Loucy (cell line): ENCODE measurements at regions not wholly inside any gene's neighbourhood (a gene's known extent, or its start where the extent isn't known, plus 50 kb on each side); places are given as distances from the start of the nearest gene placed in this dataset.

Experiments
- H2AFZ ChIP-seq: fragments of 200-600 bp; sonication (generic); 2 replicates; pipeline ENCODE4 v1.6.0; 2016; ENCODE audit warnings: antibody characterized with exemption, mild to moderate bottlenecking, low read length, moderate library complexity
- H3F3A ChIP-seq: fragments of 200-600 bp; 2 replicates; pipeline ENCODE4 v1.6.0; 2016; ENCODE audit warnings: antibody characterized with exemption, low read depth, mild to moderate bottlenecking
- H3K27me3 ChIP-seq: fragments of 200-600 bp; sonication (generic); 2 replicates; pipeline ENCODE4 v1.6.1; 2014; ENCODE audit warnings: low read length, mild to moderate bottlenecking; ENCODE audit not compliant: insufficient read depth, poor library complexity, severe bottlenecking
- H3K36me3 ChIP-seq: fragments of 200-600 bp; sonication (generic); 2 replicates; pipeline ENCODE4 v1.6.1; 2016; ENCODE audit warnings: low read length; ENCODE audit not compliant: insufficient read depth
- H3K4me1 ChIP-seq: fragments of 200-600 bp; sonication (generic); 2 replicates; pipeline ENCODE4 v1.5.1; 2014; ENCODE audit warnings: low read length, mild to moderate bottlenecking; ENCODE audit not compliant: insufficient read depth, poor library complexity, severe bottlenecking
- H3K4me2 ChIP-seq: fragments of 200-600 bp; sonication (generic); 2 replicates; pipeline ENCODE4 v1.6.0; 2014; ENCODE audit warnings: antibody characterized with exemption, low read length, low read depth, mild to moderate bottlenecking; ENCODE audit not compliant: poor library complexity, severe bottlenecking
- H3K4me3 ChIP-seq: fragments of 200-600 bp; sonication (generic); 2 replicates; pipeline ENCODE4 v1.5.1; 2014; ENCODE audit warnings: low read length, mild to moderate bottlenecking, mixed read lengths; ENCODE audit not compliant: poor library complexity, severe bottlenecking
- H3K79me2 ChIP-seq: fragments of 200-600 bp; sonication (generic); 2 replicates; pipeline ENCODE4 v1.6.1; 2014; ENCODE audit warnings: low read length; ENCODE audit not compliant: insufficient read depth
- H3K9ac ChIP-seq: fragments of 200-600 bp; sonication (generic); 2 replicates; pipeline ENCODE4 v1.6.0; 2014; ENCODE audit warnings: mild to moderate bottlenecking, low read depth, low read length, moderate library complexity; ENCODE audit not compliant: poor library complexity, severe bottlenecking
- H3K9me2 ChIP-seq: fragments of 200-600 bp; sonication (generic); replicated peaks from 2 replicates; pipeline ENCODE4 v1.6.1; 2016; ENCODE audit warnings: low read depth, low read length, mixed read lengths
- H3K9me3 ChIP-seq: fragments of 200-600 bp; sonication (generic); 2 replicates; pipeline ENCODE4 v1.6.1; 2014; ENCODE audit warnings: mild to moderate bottlenecking, antibody characterized with exemption, low read length, low read depth; ENCODE audit not compliant: insufficient read depth
- H4K20me1 ChIP-seq: fragments of 200-600 bp; sonication (generic); 2 replicates; pipeline ENCODE4 v1.6.0; 2014; ENCODE audit warnings: antibody characterized with exemption, low read length, mild to moderate bottlenecking; ENCODE audit not compliant: insufficient read depth, poor library complexity, severe bottlenecking
- CTCF ChIP-seq: fragments of 200-600 bp; sonication (generic); conservative IDR thresholded peaks from 2 replicates; pipeline ENCODE4 v1.5.1; 2014; ENCODE audit warnings: mild to moderate bottlenecking, antibody characterized with exemption, low read length
- EZH2phosphoT487 ChIP-seq: fragments of 200-600 bp; IDR thresholded peaks from 2 replicates; pipeline ENCODE4 v1.6.1; 2018; ENCODE audit warnings: antibody characterized with exemption, mild to moderate bottlenecking, moderate library complexity, borderline replicate concordance

GRCh38 chr6:115733426-115733825 lies 327.3 kb downstream of the FRK start:
- Histone ChIP-seq H2AFZ (no peak overlapping the region), H3K79me2 (no peaks in the 10 kb centered on the region), H3K27me3 (no peaks in the 10 kb centered on the region), H3K36me3 (no peaks in the 10 kb centered on the region), H3K4me1 (no peaks in the 10 kb centered on the region), H3K9me2 (no peaks in the 10 kb centered on the region), H3K4me3 (no peak overlapping the region), H3F3A (no peaks in the 10 kb centered on the region), H4K20me1 (no peaks in the 10 kb centered on the region), H3K9ac (no peak overlapping the region), H3K4me2 (no peak overlapping the region), H3K9me3 (no peaks in the 10 kb centered on the region)
- TF ChIP-seq CTCF (no peak), EZH2phosphoT487 (no peak)

- Histone ChIP-seq H3K79me2 (no peaks in the 10 kb centered on the region), H3K27me3 (no peaks in the 10 kb centered on the region), H3K9ac (no peak overlapping the region), H4K20me1 (no peaks in the 10 kb centered on the region), H3K9me2 (no peaks in the 10 kb centered on the region), H3K9me3 (no peaks in the 10 kb centered on the region), H2AFZ (no peak overlapping the region), H3K4me2 (no peak overlapping the region), H3K36me3 (no peaks in the 10 kb centered on the region), H3K4me1 (no peaks in the 10 kb centered on the region), H3K4me3 (no peak overlapping the region), H3F3A (no peaks in the 10 kb centered on the region)
- TF ChIP-seq EZH2phosphoT487 (no peak), CTCF (no peak)
Observed at GRCh38 chr6:115729036-115729435, 331.7 kb downstream of the FRK start.

GRCh38 chr6:115728171-115728570 lies 332.5 kb downstream of the FRK start:
- Histone ChIP-seq H3K36me3 (no peaks in the 10 kb centered on the region), H2AFZ (no peak overlapping the region), H3K9me3 (no peaks in the 10 kb centered on the region), H3K4me1 (no peaks in the 10 kb centered on the region), H4K20me1 (no peaks in the 10 kb centered on the region), H3K4me3 (no peak overlapping the region), H3K79me2 (no peaks in the 10 kb centered on the region), H3K4me2 (no peak overlapping the region), H3K9me2 (no peaks in the 10 kb centered on the region), H3F3A (no peaks in the 10 kb centered on the region), H3K9ac (no peak overlapping the region), H3K27me3 (no peaks in the 10 kb centered on the region)
- TF ChIP-seq CTCF (no peak), EZH2phosphoT487 (no peak)
